B cell (primary cell): ENCODE measurements at regions not wholly inside any gene's neighbourhood (a gene's known extent, or its start where the extent isn't known, plus 50 kb on each side); places are given as distances from the start of the nearest gene placed in this dataset.

Source experiments
- ATAC-seq: fragments of 200-7000 bp; cut with Tn5 transposase; one replicate; pipeline ENCODE4 v1.10.0; 2021; ENCODE audit warnings: low read depth, mild to moderate bottlenecking, moderate number of reproducible peaks, moderate library complexity
- CTCF ChIA-PET: fragments of 350-600 bp; sonication (Branson Sonifier 250); formaldehyde crosslinking; loops from one replicate; lab custom pipeline; 2021; ENCODE audit warnings: antibody characterized with exemption, inconsistent platforms; lab: Charles Lee
- POLR2A ChIA-PET: fragments of 350-600 bp; sonication (Branson Sonifier 250); formaldehyde crosslinking; loops from one replicate; lab custom pipeline; 2021; ENCODE audit warnings: antibody characterized with exemption; lab: Charles Lee
- DNase-seq: peaks from one replicate; pipeline ENCODE4 v3.0.0; 2013
- H2AFZ ChIP-seq: 2 replicates; pipeline ENCODE4 v1.6.1; 2012; ENCODE audit warnings: mild to moderate bottlenecking, low read depth, low read length; ENCODE audit not compliant: insufficient read depth, poor library complexity, severe bottlenecking
- H3K27ac ChIP-seq, 2 donors: 1 replicate in 1 of 2; 2 replicates in 1 of 2; pipeline ENCODE4 v1.5.1; 2012 to 2013; ENCODE audit warnings: low read length in 2 of 2, mild to moderate bottlenecking in 2 of 2, moderate library complexity in 1 of 2
- H3K27me3 ChIP-seq, 4 experiments: fragments of 200-600 bp in 1 of 4; sonication (generic) in 1 of 4; replicated peaks in 1 of 4; 1 replicate in 2 of 4; 2 replicates in 2 of 4; pipeline versions ENCODE4 v1.6.1 to v1.7.0; 2013 to 2016; ENCODE audit warnings: low read length in 3 of 4, mild to moderate bottlenecking in 2 of 4, mixed read lengths in 1 of 4, moderate library complexity in 1 of 4; ENCODE audit not compliant: insufficient read depth in 4 of 4, control insufficient read depth in 3 of 4; ENCODE audit errors: control extremely low read depth in 1 of 4
- H3K36me3 ChIP-seq, 2 experiments: replicated peaks in 1 of 2; 1 replicate in 1 of 2; 2 replicates in 1 of 2; pipeline versions ENCODE4 v1.6.1 to v1.7.1; 2013; ENCODE audit warnings: low read length in 1 of 2; ENCODE audit not compliant: insufficient read depth in 2 of 2, control insufficient read depth in 1 of 2; ENCODE audit errors: control extremely low read depth in 1 of 2, extremely low read depth in 1 of 2
- H3K4me1 ChIP-seq, 2 donors: fragments of 200-600 bp in 1 of 2; sonication (generic) in 1 of 2; 1 replicate in 1 of 2; 2 replicates in 1 of 2; pipeline versions ENCODE4 v1.5.1 to v1.6.1; 2013 to 2017; ENCODE audit warnings: low read length in 2 of 2; ENCODE audit not compliant: control insufficient read depth in 2 of 2, insufficient read depth in 2 of 2
- H3K4me2 ChIP-seq: replicated peaks from 2 replicates; pipeline ENCODE3; 2012; ENCODE audit warnings: mild to moderate bottlenecking, low read depth, low read length; ENCODE audit not compliant: poor library complexity, severe bottlenecking
- H3K4me3 ChIP-seq, 5 experiments: fragments of 200-600 bp in 1 of 5; sonication (generic) in 1 of 5; 1 replicate in 3 of 5; 2 replicates in 2 of 5; pipeline versions ENCODE4 v1.5.1 to v1.7.0; 2011 to 2016; ENCODE audit warnings: low read length in 4 of 5, mild to moderate bottlenecking in 4 of 5, low read depth in 2 of 5, control low read depth in 1 of 5, moderate library complexity in 1 of 5; ENCODE audit not compliant: insufficient read depth in 1 of 5; ENCODE audit errors: control extremely low read depth in 1 of 5, extremely low read depth in 1 of 5
- H3K79me2 ChIP-seq: fragments of 200-600 bp; sonication (generic); one replicate; pipeline ENCODE4 v1.6.0; 2016; ENCODE audit warnings: low read length; ENCODE audit not compliant: control insufficient read depth, insufficient read depth
- H3K9ac ChIP-seq: fragments of 200-600 bp; sonication (generic); 2 replicates; pipeline ENCODE4 v1.6.1; 2017; ENCODE audit warnings: mild to moderate bottlenecking, low read length, moderate library complexity
- H3K9me3 ChIP-seq, 3 donors: one replicate each; pipeline versions ENCODE4 v1.6.1 to v1.7.1; 2013; ENCODE audit warnings: low read length in 2 of 3; ENCODE audit not compliant: control insufficient read depth in 2 of 3, insufficient read depth in 1 of 3; ENCODE audit errors: control extremely low read depth in 1 of 3
- H4K20me1 ChIP-seq: 2 replicates; pipeline ENCODE4 v1.6.0; 2012; ENCODE audit warnings: mild to moderate bottlenecking, low read length; ENCODE audit not compliant: insufficient read depth, control insufficient read depth, poor library complexity, severe bottlenecking
- H3K27ac Mint-ChIP-seq: one replicate; pipeline ENCODE4 v1.8.0; 2021; ENCODE audit warnings: mixed read lengths
- H3K27me3 Mint-ChIP-seq: one replicate; pipeline ENCODE4 v1.8.0; 2021; ENCODE audit warnings: mixed read lengths
- H3K4me1 Mint-ChIP-seq: one replicate; pipeline ENCODE4 v1.8.0; 2021; ENCODE audit warnings: mixed read lengths
- H3K4me3 Mint-ChIP-seq: one replicate; pipeline ENCODE4 v1.8.0; 2021; ENCODE audit warnings: mixed read lengths
- H3K9me3 Mint-ChIP-seq: one replicate; pipeline ENCODE4 v1.8.0; 2022; ENCODE audit warnings: mixed read lengths; ENCODE audit not compliant: insufficient read depth
- EZH2 ChIP-seq: IDR thresholded peaks from 2 replicates; pipeline ENCODE4 v1.6.1; 2012; ENCODE audit warnings: borderline replicate concordance, low read depth, mild to moderate bottlenecking, moderate library complexity, low read length; ENCODE audit not compliant: insufficient read depth, poor library complexity, severe bottlenecking
- WGBS: methylation state at CpG from one replicate; pipeline ENCODE4 v1.1.5; 2013; ENCODE audit warnings: missing lambda C conversion rate; ENCODE audit not compliant: insufficient coverage; 5-methylcytosine and 5-hydroxymethylcytosine counted together
- intact Hi-C: fragments of 100-400 bp; cut with micrococcal nuclease; formaldehyde crosslinking; loops from one replicate; pipeline ENCODE4 v1.10.0; 2022
- TF ChIP-seq, protein P1 (sequence below): fragments of 200-600 bp; IDR thresholded peaks from one replicate; pipeline ENCODE4 v1.8.0; 2022; ENCODE audit warnings: antibody characterized with exemption, mild to moderate bottlenecking

DNA sequence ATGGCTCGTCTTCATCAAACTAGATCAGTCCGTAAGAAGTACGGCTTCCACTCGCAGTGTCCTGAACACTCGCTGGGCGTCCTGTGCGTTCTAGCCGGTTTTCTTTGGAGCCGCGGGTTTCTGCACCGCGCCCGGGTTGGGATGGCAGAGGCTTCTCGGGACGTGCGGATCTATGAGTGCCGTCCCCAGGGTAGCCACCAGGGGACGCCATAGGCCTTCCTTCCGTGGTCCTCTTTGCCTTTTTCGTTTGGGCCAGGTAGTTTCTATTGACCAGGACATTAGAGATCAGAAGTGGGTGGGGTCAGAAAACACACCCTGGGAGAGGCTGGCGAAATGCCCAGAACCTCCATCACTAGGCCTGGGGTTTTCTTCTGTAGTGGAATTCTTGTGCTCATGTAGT, 273.8 kb downstream of the FAM72C start:
- peaks cover 9% of the 10 kb centered on the region for H3K4me1 Mint-ChIP-seq
- Histone ChIP-seq H3K79me2 (no peaks in the 10 kb centered on the region), H3K9me3 (peaks cover 0 to 27% (median 4%) of the 10 kb centered on the region in 3 donors), H3K4me2 (no peak overlapping the region), H3K27me3 (peaks cover 0 to 36% (median 33%) of the 10 kb centered on the region in 4 experiments), H3K4me3 (no peak overlapping the region), H3K36me3 (no peaks in the 10 kb centered on the region), H3K27ac (no peak overlapping the region), H2AFZ (no peak overlapping the region), H4K20me1 (no peaks in the 10 kb centered on the region), H3K9ac (no peak overlapping the region), H3K4me1 (peaks cover 0 to 20% of the 10 kb centered on the region in 2 donors)
- CTCF ChIA-PET = no interaction called here
- no peak for TF ChIP-seq EZH2
- TF ChIP-seq, protein P1, sequence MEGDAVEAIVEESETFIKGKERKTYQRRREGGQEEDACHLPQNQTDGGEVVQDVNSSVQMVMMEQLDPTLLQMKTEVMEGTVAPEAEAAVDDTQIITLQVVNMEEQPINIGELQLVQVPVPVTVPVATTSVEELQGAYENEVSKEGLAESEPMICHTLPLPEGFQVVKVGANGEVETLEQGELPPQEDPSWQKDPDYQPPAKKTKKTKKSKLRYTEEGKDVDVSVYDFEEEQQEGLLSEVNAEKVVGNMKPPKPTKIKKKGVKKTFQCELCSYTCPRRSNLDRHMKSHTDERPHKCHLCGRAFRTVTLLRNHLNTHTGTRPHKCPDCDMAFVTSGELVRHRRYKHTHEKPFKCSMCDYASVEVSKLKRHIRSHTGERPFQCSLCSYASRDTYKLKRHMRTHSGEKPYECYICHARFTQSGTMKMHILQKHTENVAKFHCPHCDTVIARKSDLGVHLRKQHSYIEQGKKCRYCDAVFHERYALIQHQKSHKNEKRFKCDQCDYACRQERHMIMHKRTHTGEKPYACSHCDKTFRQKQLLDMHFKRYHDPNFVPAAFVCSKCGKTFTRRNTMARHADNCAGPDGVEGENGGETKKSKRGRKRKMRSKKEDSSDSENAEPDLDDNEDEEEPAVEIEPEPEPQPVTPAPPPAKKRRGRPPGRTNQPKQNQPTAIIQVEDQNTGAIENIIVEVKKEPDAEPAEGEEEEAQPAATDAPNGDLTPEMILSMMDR = no peak
- H3K4me3 Mint-ChIP-seq = peak overlapping the region; percentile 21
- H3K27ac Mint-ChIP-seq = no peak overlapping the region
- WGBS = 9% methylated on average over 21 of the region's 21 CpGs
- ATAC-seq (no peak), DNase-seq (peak; percentile 21)
- intact Hi-C loops = no loop called here
- H3K9me3 Mint-ChIP-seq = no peaks in the 10 kb centered on the region
- peaks cover 75% of the 10 kb centered on the region for H3K27me3 Mint-ChIP-seq
- POLR2A ChIA-PET = no interaction called here

DNA sequence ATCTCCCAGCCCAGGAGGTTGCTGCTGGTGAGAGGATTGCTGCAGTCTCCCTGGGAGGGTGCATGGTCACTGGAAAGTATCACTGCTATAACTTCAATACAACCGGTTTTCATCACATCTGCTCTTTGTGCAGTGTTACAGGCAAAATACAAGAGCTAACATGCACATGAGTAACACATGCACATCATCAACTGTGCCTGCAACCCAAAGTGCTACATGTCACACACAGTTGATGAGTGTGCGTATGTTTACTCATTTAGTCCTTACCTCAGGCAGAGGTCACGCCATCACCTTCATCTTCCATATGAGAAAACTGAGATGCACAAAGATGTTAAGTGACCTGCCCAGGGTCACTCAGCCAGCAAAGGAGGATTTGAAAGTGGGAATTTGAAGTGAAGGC, 277.7 kb downstream of the FAM72C start:
- POLR2A ChIA-PET = no interaction called here
- Histone ChIP-seq H3K27me3 (peaks cover 0 to 40% (median 34%) of the 10 kb centered on the region in 4 experiments), H3K27ac (no peak overlapping the region), H3K4me2 (no peak overlapping the region), H3K9ac (no peak overlapping the region), H2AFZ (no peak overlapping the region), H3K9me3 (peaks cover 0 to 28% (median 4%) of the 10 kb centered on the region in 3 donors), H3K4me1 (peaks cover 0 to 14% of the 10 kb centered on the region in 2 donors), H3K4me3 (no peak overlapping the region), H4K20me1 (no peaks in the 10 kb centered on the region), H3K36me3 (no peaks in the 10 kb centered on the region), H3K79me2 (no peaks in the 10 kb centered on the region)
- no peak for ATAC-seq
- H3K27ac Mint-ChIP-seq = no peak overlapping the region
- no peak for DNase-seq
- WGBS = 100% methylated on average over 2 of the region's 3 CpGs
- H3K9me3 Mint-ChIP-seq = no peaks in the 10 kb centered on the region
- peaks cover 80% of the 10 kb centered on the region for H3K27me3 Mint-ChIP-seq
- peaks cover 7% of the 10 kb centered on the region for H3K4me1 Mint-ChIP-seq
- TF ChIP-seq, protein P1 = no peak
- TF ChIP-seq EZH2 = no peak
- CTCF ChIA-PET = no interaction called here
- no peak overlapping the region for H3K4me3 Mint-ChIP-seq
- intact Hi-C loops = no loop called here
